Gastroesophageal sphincter (tissue), 3 donors: ENCODE measurements at regions not wholly inside any gene's neighbourhood (a gene's known extent, or its start where the extent isn't known, plus 50 kb on each side); places are given as distances from the start of the nearest gene placed in this dataset.

ENCODE experiments used
- CTCF ChIP-seq, 4 experiments: fragments of 200-600 bp in 2 of 4; fragments of 450-650 bp in 2 of 4; sonication (generic) in 1 of 4; IDR thresholded peaks; one replicate each; pipeline ENCODE4 v1.5.1; 2017 to 2019; ENCODE audit warnings: antibody characterized with exemption in 4 of 4, mild to moderate bottlenecking in 2 of 4, moderate library complexity in 2 of 4
- POLR2A ChIP-seq, 2 donors: fragments of 450-650 bp; IDR thresholded peaks; one replicate each; pipeline ENCODE4 v1.6.1; 2017; ENCODE audit warnings: antibody characterized with exemption in 2 of 2, mild to moderate bottlenecking in 2 of 2, moderate library complexity in 1 of 2

DNA sequence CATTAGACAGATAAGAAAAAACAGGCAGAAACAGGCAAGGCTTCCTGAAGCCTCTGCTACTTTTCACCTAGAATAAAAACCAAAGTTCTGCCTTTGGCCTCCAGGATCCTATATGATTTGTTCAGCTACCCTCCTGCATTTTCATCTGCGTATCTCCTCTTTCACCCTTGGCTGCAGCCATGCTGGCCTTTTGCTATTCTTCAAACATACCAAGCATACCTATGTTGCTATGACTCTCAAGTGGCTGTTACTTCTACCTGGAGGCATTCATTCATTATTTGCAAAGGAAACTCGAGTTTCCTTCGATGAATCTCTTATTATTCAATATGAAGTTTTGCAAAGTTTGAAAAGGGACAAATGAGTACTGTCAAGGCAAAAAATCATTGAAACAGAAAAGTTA, 106.4 kb upstream of the HNMT start:
- TF ChIP-seq POLR2A (IDR thresholded peaks at IDR 0.05) (no peak), CTCF (IDR thresholded peaks at IDR 0.05) (no peak)
